H9 (cell line): ENCODE measurements at regions not wholly inside any gene's neighbourhood (a gene's known extent, or its start where the extent isn't known, plus 50 kb on each side); places are given as distances from the start of the nearest gene placed in this dataset.

Experiments used
- DNase-seq: peaks from one replicate; pipeline ENCODE4 v3.0.0-alpha.2; 2017
- H2AFZ ChIP-seq: one replicate; pipeline ENCODE4 v1.6.1; 2013; ENCODE audit warnings: mild to moderate bottlenecking, low read length, control low read depth, moderate library complexity
- H2AK5ac ChIP-seq: 2 replicates; pipeline ENCODE4 v1.6.1; 2013; ENCODE audit warnings: low read length, control low read depth, mixed read lengths; ENCODE audit not compliant: insufficient read length
- H2BK120ac ChIP-seq: one replicate; pipeline ENCODE4 v1.6.1; 2013; ENCODE audit warnings: low read depth, mild to moderate bottlenecking, low read length, control low read depth, inconsistent platforms; ENCODE audit not compliant: poor library complexity, severe bottlenecking
- H2BK12ac ChIP-seq: 2 replicates; pipeline ENCODE4 v1.6.1; 2013; ENCODE audit warnings: low read length, control low read depth, mixed read lengths, low read depth; ENCODE audit not compliant: insufficient read length
- H2BK15ac ChIP-seq: 2 replicates; pipeline ENCODE4 v1.6.1; 2013; ENCODE audit warnings: low read depth, low read length, control low read depth
- H2BK20ac ChIP-seq: one replicate; pipeline ENCODE4 v1.6.1; 2013; ENCODE audit warnings: low read depth, mild to moderate bottlenecking, low read length, control low read depth, inconsistent platforms; ENCODE audit not compliant: poor library complexity, severe bottlenecking
- H2BK5ac ChIP-seq: 2 replicates; pipeline ENCODE4 v1.6.1; 2013; ENCODE audit warnings: low read length, control low read depth, mixed read lengths; ENCODE audit not compliant: insufficient read length
- H3K14ac ChIP-seq: 2 replicates; pipeline ENCODE4 v1.6.1; 2013; ENCODE audit warnings: low read length, control low read depth; ENCODE audit not compliant: insufficient read depth
- H3K18ac ChIP-seq: 2 replicates; pipeline ENCODE4 v1.6.1; 2013; ENCODE audit warnings: low read depth, mild to moderate bottlenecking, mixed read lengths, low read length, control low read depth; ENCODE audit not compliant: insufficient read length
- H3K23ac ChIP-seq: 2 replicates; pipeline ENCODE4 v1.6.1; 2013; ENCODE audit warnings: low read length, control low read depth, mixed read lengths, low read depth; ENCODE audit not compliant: insufficient read length
- H3K23me2 ChIP-seq: 2 replicates; pipeline ENCODE4 v1.6.1; 2013; ENCODE audit warnings: low read depth, mild to moderate bottlenecking, mixed read lengths, low read length, control low read depth; ENCODE audit not compliant: insufficient read length, poor library complexity, severe bottlenecking
- H3K27ac ChIP-seq: 2 replicates; pipeline ENCODE4 v1.5.1; 2013; ENCODE audit warnings: low read length, control low read depth, mixed read lengths, low read depth; ENCODE audit not compliant: insufficient read length
- H3K27me3 ChIP-seq: 2 replicates; pipeline ENCODE4 v1.6.1; 2013; ENCODE audit warnings: low read length, control low read depth, inconsistent platforms; ENCODE audit not compliant: insufficient read depth
- H3K4ac ChIP-seq: 2 replicates; pipeline ENCODE4 v1.6.1; 2013; ENCODE audit warnings: low read depth, mild to moderate bottlenecking, control low read depth, inconsistent platforms, low read length, moderate library complexity
- H3K4me1 ChIP-seq: 2 replicates; pipeline ENCODE4 v1.6.1; 2013; ENCODE audit warnings: low read length, control low read depth, inconsistent platforms; ENCODE audit not compliant: insufficient read depth
- H3K4me2 ChIP-seq: 2 replicates; pipeline ENCODE4 v1.6.1; 2013; ENCODE audit warnings: low read length, control low read depth, mixed read lengths; ENCODE audit not compliant: insufficient read length, insufficient read depth
- H3K56ac ChIP-seq: 2 replicates; pipeline ENCODE4 v1.6.1; 2013; ENCODE audit warnings: low read depth, mild to moderate bottlenecking, mixed read lengths, low read length, control low read depth; ENCODE audit not compliant: insufficient read length
- H3K79me1 ChIP-seq: 2 replicates; pipeline ENCODE4 v1.6.1; 2013; ENCODE audit warnings: low read depth, mild to moderate bottlenecking, moderate library complexity, low read length, control low read depth, inconsistent platforms; ENCODE audit not compliant: insufficient read depth, poor library complexity, severe bottlenecking
- H3K79me2 ChIP-seq: 2 replicates; pipeline ENCODE4 v1.6.1; 2013; ENCODE audit warnings: low read length, control low read depth, inconsistent platforms; ENCODE audit not compliant: insufficient read depth
- H3K9ac ChIP-seq: 2 replicates; pipeline ENCODE4 v1.6.1; 2013; ENCODE audit warnings: low read length, control low read depth, mixed read lengths; ENCODE audit not compliant: insufficient read length; ENCODE audit errors: extremely low read depth
- H3K9me3 ChIP-seq: one replicate; pipeline ENCODE4 v1.6.1; 2013; ENCODE audit warnings: low read depth, low read length, inconsistent platforms; ENCODE audit not compliant: control insufficient read depth
- H3T11ph ChIP-seq: one replicate; pipeline ENCODE4 v1.6.1; 2013; ENCODE audit warnings: mild to moderate bottlenecking, low read length, control low read depth, inconsistent platforms
- H4K20me1 ChIP-seq: one replicate; pipeline ENCODE4 v1.6.1; 2013; ENCODE audit not compliant: control insufficient read depth, insufficient read length, insufficient read depth
- H4K5ac ChIP-seq: 2 replicates; pipeline ENCODE4 v1.6.1; 2013; ENCODE audit warnings: low read depth, mild to moderate bottlenecking, mixed read lengths, low read length, control low read depth; ENCODE audit not compliant: insufficient read length
- H4K8ac ChIP-seq: replicated peaks from 2 replicates; pipeline ENCODE4 v1.6.1; 2013; ENCODE audit warnings: low read length, control low read depth, mixed read lengths, low read depth; ENCODE audit not compliant: insufficient read length
- H4K91ac ChIP-seq: 2 replicates; pipeline ENCODE4 v1.6.1; 2013; ENCODE audit warnings: low read depth, mild to moderate bottlenecking, moderate library complexity, mixed read lengths, low read length, control low read depth; ENCODE audit not compliant: insufficient read length
- H3K27ac Mint-ChIP-seq, 3 experiments: 2 replicates in 2 of 3; 3 replicates in 1 of 3; pipeline ENCODE4 v1.8.0; 2020 to 2021; ENCODE audit warnings: mixed read lengths in 3 of 3, mild to moderate bottlenecking in 1 of 3, moderate library complexity in 1 of 3
- H3K27me3 Mint-ChIP-seq: 2 replicates; pipeline ENCODE4 v1.8.0; 2021; ENCODE audit warnings: low read depth, mild to moderate bottlenecking, moderate library complexity, mixed read lengths
- H3K36me3 Mint-ChIP-seq, 3 experiments: 2 replicates in 2 of 3; 3 replicates in 1 of 3; pipeline ENCODE4 v1.8.0; 2020 to 2021; ENCODE audit warnings: low read depth in 3 of 3, mixed read lengths in 3 of 3; ENCODE audit not compliant: insufficient read depth in 1 of 3
- H3K4me1 Mint-ChIP-seq, 2 experiments: 2 replicates each; pipeline ENCODE4 v1.8.0; 2020; ENCODE audit warnings: mixed read lengths in 2 of 2
- H3K4me3 Mint-ChIP-seq, 2 experiments: 2 replicates in 1 of 2; 3 replicates in 1 of 2; pipeline ENCODE4 v1.8.0; 2020 to 2021; ENCODE audit warnings: mild to moderate bottlenecking in 2 of 2, mixed read lengths in 2 of 2, moderate library complexity in 1 of 2
- H3K9me3 Mint-ChIP-seq, 2 experiments: 2 replicates in 1 of 2; 3 replicates in 1 of 2; pipeline ENCODE4 v1.8.0; 2020; ENCODE audit warnings: mild to moderate bottlenecking in 2 of 2, mixed read lengths in 2 of 2, moderate library complexity in 1 of 2
- WGBS: extraction: QIAGEN DNeasy Blood & Tissue Kit; methylation state at CpG from one replicate; pipeline ENCODE4 v1.1.7; 2013; ENCODE audit warnings: missing lambda C conversion rate, low lambda C conversion rate, mixed read lengths; ENCODE audit not compliant: insufficient read length; ENCODE audit errors: extremely low coverage; 5-methylcytosine and 5-hydroxymethylcytosine counted together
- TF ChIP-seq, protein P1 (sequence below): fragments of 200-600 bp; sonication (generic); conservative IDR thresholded peaks from 3 replicates; pipeline ENCODE4 v1.8.0; 2021; ENCODE audit warnings: antibody characterized with exemption, mild to moderate bottlenecking

DNA sequence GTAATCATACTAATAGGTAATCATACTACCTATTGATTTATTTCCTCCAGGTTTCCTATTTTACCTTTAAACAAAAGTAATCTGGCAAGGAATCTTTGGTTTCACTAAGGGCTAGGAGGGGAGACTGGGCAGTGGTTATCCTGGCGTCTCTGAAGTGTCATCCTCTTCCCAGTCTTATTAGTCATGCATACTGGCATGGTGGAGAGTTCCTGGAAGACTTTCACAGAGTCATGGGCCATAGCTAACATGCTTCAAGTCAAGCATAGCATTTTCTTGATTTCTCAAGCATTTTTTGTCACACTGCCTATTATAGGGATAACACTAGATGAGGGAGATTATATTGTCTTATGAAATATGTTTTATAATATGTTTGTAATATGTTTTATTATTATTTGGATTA lies 64.0 kb upstream of the ASB17 start:
- TF ChIP-seq, protein P1, sequence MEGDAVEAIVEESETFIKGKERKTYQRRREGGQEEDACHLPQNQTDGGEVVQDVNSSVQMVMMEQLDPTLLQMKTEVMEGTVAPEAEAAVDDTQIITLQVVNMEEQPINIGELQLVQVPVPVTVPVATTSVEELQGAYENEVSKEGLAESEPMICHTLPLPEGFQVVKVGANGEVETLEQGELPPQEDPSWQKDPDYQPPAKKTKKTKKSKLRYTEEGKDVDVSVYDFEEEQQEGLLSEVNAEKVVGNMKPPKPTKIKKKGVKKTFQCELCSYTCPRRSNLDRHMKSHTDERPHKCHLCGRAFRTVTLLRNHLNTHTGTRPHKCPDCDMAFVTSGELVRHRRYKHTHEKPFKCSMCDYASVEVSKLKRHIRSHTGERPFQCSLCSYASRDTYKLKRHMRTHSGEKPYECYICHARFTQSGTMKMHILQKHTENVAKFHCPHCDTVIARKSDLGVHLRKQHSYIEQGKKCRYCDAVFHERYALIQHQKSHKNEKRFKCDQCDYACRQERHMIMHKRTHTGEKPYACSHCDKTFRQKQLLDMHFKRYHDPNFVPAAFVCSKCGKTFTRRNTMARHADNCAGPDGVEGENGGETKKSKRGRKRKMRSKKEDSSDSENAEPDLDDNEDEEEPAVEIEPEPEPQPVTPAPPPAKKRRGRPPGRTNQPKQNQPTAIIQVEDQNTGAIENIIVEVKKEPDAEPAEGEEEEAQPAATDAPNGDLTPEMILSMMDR, result no peak
- H3K4me2 ChIP-seq, result no peak overlapping the region
- H2BK20ac ChIP-seq, result no peak overlapping the region
- no peak overlapping the region for H2BK5ac ChIP-seq
- no peak overlapping the region for H3T11ph ChIP-seq
- Mint-ChIP-seq H3K27ac (no peak overlapping the region), H3K4me3 (no peak overlapping the region), H3K9me3 (peaks cover 6% of the 10 kb centered on the region in 2 experiments; a peak in 3 of 5 replicates), H3K4me1 (peaks cover 2 to 3% of the 10 kb centered on the region in 2 experiments), H3K36me3 (0 out of 7 replicates have a peak, but pooled peaks cover 0 to 3% (median 0%) of the 10 kb centered on the region in 3 experiments), H3K27me3 (no peaks in the 10 kb centered on the region; the same call in none of the 2 replicates)
- H3K9me3 ChIP-seq, result no peaks in the 10 kb centered on the region
- no peak overlapping the region for H3K9ac ChIP-seq
- H2AFZ ChIP-seq, result no peak overlapping the region
- no peak overlapping the region for H4K8ac ChIP-seq
- H3K18ac ChIP-seq, result no peak overlapping the region
- H2BK15ac ChIP-seq, result no peak overlapping the region
- H2AK5ac ChIP-seq, result no peak overlapping the region
- no peaks in the 10 kb centered on the region for H3K79me1 ChIP-seq
- no peak overlapping the region for H3K56ac ChIP-seq
- H2BK120ac ChIP-seq, result no peak overlapping the region
- no peak overlapping the region for H3K27ac ChIP-seq
- H3K23me2 ChIP-seq, result no peaks in the 10 kb centered on the region
- H3K27me3 ChIP-seq, result no peaks in the 10 kb centered on the region
- no peak overlapping the region for H2BK12ac ChIP-seq
- DNase-seq, result no peak
- H3K4ac ChIP-seq, result no peak overlapping the region
- H4K91ac ChIP-seq, result no peak overlapping the region
- H3K23ac ChIP-seq, result no peak overlapping the region
- H3K79me2 ChIP-seq, result no peaks in the 10 kb centered on the region
- no peaks in the 10 kb centered on the region for H3K4me1 ChIP-seq
- no peak overlapping the region for H3K14ac ChIP-seq
- WGBS, result no CpG with 5 or more reads among the region's 1 CpG
- no peaks in the 10 kb centered on the region for H4K20me1 ChIP-seq
- no peak overlapping the region for H4K5ac ChIP-seq
